GM23338 (cell line): ENCODE measurements at regions not wholly inside any gene's neighbourhood (a gene's known extent, or its start where the extent isn't known, plus 50 kb on each side); places are given as distances from the start of the nearest gene placed in this dataset.

ENCODE experiments used
- ATAC-seq: fragments of 200-7000 bp; cut with Tn5 transposase; 3 replicates; pipeline ENCODE4 v1.9.1; 2020
- DNase-seq: peaks from one replicate; pipeline ENCODE4 v3.0.0-alpha.2; 2015; ENCODE audit warnings: low spot score
- H2AFZ ChIP-seq: fragments of 200-600 bp; sonication (generic); 2 replicates; pipeline ENCODE4 v1.8.0; 2016; ENCODE audit warnings: antibody characterized with exemption, mild to moderate bottlenecking, moderate library complexity
- H3F3A ChIP-seq: fragments of 200-600 bp; sonication (generic); replicated peaks from 2 replicates; pipeline ENCODE4 v1.8.0; 2017; ENCODE audit warnings: antibody characterized with exemption, mixed run types, low read depth
- H3K27ac ChIP-seq: fragments of 200-600 bp; sonication (generic); 2 replicates; pipeline ENCODE4 v1.6.1; 2016; ENCODE audit warnings: low read depth
- H3K27me3 ChIP-seq: fragments of 200-600 bp; sonication (generic); 2 replicates; pipeline ENCODE4 v1.8.0; 2016; ENCODE audit warnings: mild to moderate bottlenecking, mixed run types, moderate library complexity; ENCODE audit not compliant: insufficient read depth
- H3K36me3 ChIP-seq: fragments of 200-600 bp; sonication (generic); 2 replicates; pipeline ENCODE4 v1.8.0; 2016; ENCODE audit warnings: mild to moderate bottlenecking; ENCODE audit not compliant: insufficient read depth
- H3K4me1 ChIP-seq: fragments of 200-600 bp; sonication (generic); 2 replicates; pipeline ENCODE4 v1.8.0; 2016; ENCODE audit warnings: mild to moderate bottlenecking, moderate library complexity; ENCODE audit not compliant: insufficient read depth
- H3K4me2 ChIP-seq: fragments of 200-600 bp; sonication (generic); 2 replicates; pipeline ENCODE4 v1.7.1; 2017; ENCODE audit warnings: mixed run types
- H3K4me3 ChIP-seq: fragments of 200-600 bp; sonication (generic); 2 replicates; pipeline ENCODE4 v1.6.1; 2016; ENCODE audit warnings: mixed run types
- H3K79me2 ChIP-seq: fragments of 200-600 bp; sonication (generic); replicated peaks from 2 replicates; pipeline ENCODE4 v1.8.0; 2017; ENCODE audit warnings: mild to moderate bottlenecking; ENCODE audit not compliant: insufficient read depth
- H3K9me2 ChIP-seq: fragments of 200-600 bp; sonication (generic); 2 replicates; pipeline ENCODE4 v1.8.0; 2017; ENCODE audit not compliant: insufficient read depth
- H4K20me1 ChIP-seq: fragments of 200-600 bp; sonication (generic); replicated peaks from 2 replicates; pipeline ENCODE4 v1.8.0; 2017; ENCODE audit warnings: mild to moderate bottlenecking; ENCODE audit not compliant: insufficient read depth
- H3K27ac Mint-ChIP-seq: 2 replicates; pipeline ENCODE4 v1.8.0; 2020; ENCODE audit warnings: inconsistent platforms, mild to moderate bottlenecking, moderate library complexity, mixed read lengths
- H3K27me3 Mint-ChIP-seq: 3 replicates; pipeline ENCODE4 v1.8.0; 2022; ENCODE audit warnings: low read depth, mild to moderate bottlenecking, moderate library complexity, mixed read lengths, inconsistent platforms; ENCODE audit not compliant: insufficient read depth, poor library complexity
- H3K36me3 Mint-ChIP-seq: 3 replicates; pipeline ENCODE4 v1.8.0; 2021; ENCODE audit warnings: low read depth, mild to moderate bottlenecking, inconsistent platforms, moderate library complexity, mixed read lengths
- H3K4me1 Mint-ChIP-seq: 3 replicates; pipeline ENCODE4 v1.8.0; 2020; ENCODE audit warnings: mild to moderate bottlenecking, inconsistent platforms, mixed read lengths
- H3K4me3 Mint-ChIP-seq: 3 replicates; pipeline ENCODE4 v1.8.0; 2021; ENCODE audit warnings: moderate library complexity, mild to moderate bottlenecking, inconsistent platforms, mixed read lengths
- H3K9me3 Mint-ChIP-seq: 3 replicates; pipeline ENCODE4 v1.8.0; 2020; ENCODE audit warnings: moderate library complexity, mild to moderate bottlenecking, inconsistent platforms, mixed read lengths
- CREB1 ChIP-seq: fragments of 250-450 bp; sonication (Bioruptor Pico); IDR thresholded peaks from 2 replicates; pipeline ENCODE4 v1.5.0; 2020; ENCODE audit warnings: low read depth, mild to moderate bottlenecking, moderate library complexity
- EZH2 ChIP-seq: fragments of 200-600 bp; sonication (generic); IDR thresholded peaks from one replicate; pipeline ENCODE4 v1.8.0; 2017; ENCODE audit warnings: antibody characterized with exemption, mild to moderate bottlenecking, low read depth; ENCODE audit not compliant: unreplicated experiment
- EZH2phosphoT487 ChIP-seq: fragments of 200-600 bp; sonication (generic); IDR thresholded peaks from one replicate; pipeline ENCODE4 v1.8.1; 2018; ENCODE audit warnings: antibody characterized with exemption; ENCODE audit not compliant: unreplicated experiment
- JUNB ChIP-seq: IDR thresholded peaks from one replicate; pipeline ENCODE4 v1.6.1; 2016; ENCODE audit warnings: antibody characterized with exemption; ENCODE audit not compliant: unreplicated experiment
- NANOG ChIP-seq: IDR thresholded peaks from 2 replicates; pipeline ENCODE4 v1.6.1; 2016; ENCODE audit warnings: antibody characterized with exemption, borderline replicate concordance
- POLR2AphosphoS5 ChIP-seq: IDR thresholded peaks from 2 replicates; pipeline ENCODE4 v1.6.1; 2016; ENCODE audit warnings: antibody characterized with exemption, low read depth
- STAT1 ChIP-seq: IDR thresholded peaks from one replicate; pipeline ENCODE4 v1.6.1; 2016; ENCODE audit warnings: antibody characterized with exemption; ENCODE audit not compliant: unreplicated experiment
- ZNF331 ChIP-seq: fragments of 250-450 bp; sonication (Bioruptor Pico); IDR thresholded peaks from 2 replicates; pipeline ENCODE4 v1.5.0; 2020; ENCODE audit warnings: low read depth, mild to moderate bottlenecking, moderate library complexity
- ZNF462 ChIP-seq: fragments of 250-450 bp; sonication (Bioruptor Pico); IDR thresholded peaks from 2 replicates; pipeline ENCODE4 v1.5.0; 2020; ENCODE audit warnings: mild to moderate bottlenecking, moderate library complexity
- TF ChIP-seq, protein P1 (sequence below), 2 experiments: fragments of 200-600 bp in 1 of 2; sonication (generic) in 1 of 2; conservative IDR thresholded peaks; 2 replicates each; pipeline versions ENCODE4 v1.5.1 to v1.6.1; 2016 to 2017; ENCODE audit warnings: antibody characterized with exemption in 2 of 2, low read depth in 2 of 2, mild to moderate bottlenecking in 2 of 2, moderate library complexity in 1 of 2
- TF ChIP-seq, protein P2 (sequence below): IDR thresholded peaks from one replicate; pipeline ENCODE4 v1.6.1; 2018; ENCODE audit warnings: antibody characterized with exemption; ENCODE audit not compliant: unreplicated experiment

DNA sequence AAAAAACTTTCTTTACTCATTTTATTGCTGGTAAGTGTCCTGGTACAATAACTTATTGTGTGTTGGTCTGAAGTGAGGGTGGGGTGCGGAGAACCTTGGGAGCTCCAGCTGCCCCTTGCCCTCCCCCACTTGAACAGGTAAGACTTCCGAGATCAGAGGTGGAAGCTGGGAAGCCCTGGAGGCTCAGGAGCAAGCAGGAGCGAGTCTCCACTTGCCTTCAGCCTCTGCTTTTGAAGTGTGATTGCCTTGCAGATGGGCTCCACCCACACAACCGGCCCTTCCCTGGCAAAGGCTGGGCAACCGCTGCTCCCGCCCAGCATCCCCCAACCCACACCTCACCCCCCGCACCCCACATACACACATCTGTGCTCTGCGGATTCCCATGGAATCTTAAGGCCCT lies 179.6 kb downstream of the TFAP2C start (continued):
- no peak for TF ChIP-seq EZH2phosphoT487
- no peak for TF ChIP-seq ZNF462 (CRISPR knock-in tag)
- TF ChIP-seq JUNB: no peak

DNA sequence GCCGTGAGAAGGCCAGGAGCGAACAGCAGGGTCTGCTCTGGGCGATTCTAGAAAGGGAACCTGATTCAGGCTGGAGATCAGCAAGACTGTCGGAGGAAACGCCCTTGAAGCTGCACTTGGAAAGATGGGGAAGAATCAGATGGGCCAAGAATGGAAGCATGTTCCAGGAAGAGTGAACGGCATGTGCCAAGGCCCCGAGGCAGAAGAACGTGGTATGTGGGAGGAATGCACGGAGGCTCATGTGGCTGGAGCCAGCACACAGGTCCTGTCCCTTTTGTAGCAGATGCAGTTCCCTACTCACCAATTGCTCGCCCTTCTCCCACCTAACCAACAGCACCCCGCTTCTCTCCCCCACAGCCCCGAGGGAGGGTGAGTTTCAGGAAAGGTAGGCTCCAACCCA lies 180.6 kb downstream of the TFAP2C start:
- ATAC-seq (no peak), DNase-seq (no peak)
- H2AFZ ChIP-seq: no peak overlapping the region
- no peaks in the 10 kb centered on the region for H3K79me2 ChIP-seq
- H3K27me3 ChIP-seq: no peaks in the 10 kb centered on the region
- H3F3A ChIP-seq: no peaks in the 10 kb centered on the region
- H3K9me2 ChIP-seq: no peaks in the 10 kb centered on the region
- Mint-ChIP-seq H3K9me3 (no peaks in the 10 kb centered on the region), H3K36me3 (no peaks in the 10 kb centered on the region; the same call in 2 of the 3 replicates), H3K27me3 (peaks cover 4% of the 10 kb centered on the region), H3K27ac (no peak overlapping the region), H3K4me1 (peaks cover 27% of the 10 kb centered on the region), H3K4me3 (no peak overlapping the region)
- no peak overlapping the region for H3K27ac ChIP-seq
- H3K4me1 ChIP-seq: peaks cover 16% of the 10 kb centered on the region
- H3K4me2 ChIP-seq: no peak overlapping the region
- H4K20me1 ChIP-seq: no peaks in the 10 kb centered on the region
- no peaks in the 10 kb centered on the region for H3K36me3 ChIP-seq
- no peak overlapping the region for H3K4me3 ChIP-seq
- TF ChIP-seq CREB1 (CRISPR knock-in tag) (no peak), POLR2AphosphoS5 (no peak), NANOG (no peak), EZH2phosphoT487 (no peak), EZH2 (no peak), ZNF331 (no peak), STAT1 (no peak)
- TF ChIP-seq, protein P1, sequence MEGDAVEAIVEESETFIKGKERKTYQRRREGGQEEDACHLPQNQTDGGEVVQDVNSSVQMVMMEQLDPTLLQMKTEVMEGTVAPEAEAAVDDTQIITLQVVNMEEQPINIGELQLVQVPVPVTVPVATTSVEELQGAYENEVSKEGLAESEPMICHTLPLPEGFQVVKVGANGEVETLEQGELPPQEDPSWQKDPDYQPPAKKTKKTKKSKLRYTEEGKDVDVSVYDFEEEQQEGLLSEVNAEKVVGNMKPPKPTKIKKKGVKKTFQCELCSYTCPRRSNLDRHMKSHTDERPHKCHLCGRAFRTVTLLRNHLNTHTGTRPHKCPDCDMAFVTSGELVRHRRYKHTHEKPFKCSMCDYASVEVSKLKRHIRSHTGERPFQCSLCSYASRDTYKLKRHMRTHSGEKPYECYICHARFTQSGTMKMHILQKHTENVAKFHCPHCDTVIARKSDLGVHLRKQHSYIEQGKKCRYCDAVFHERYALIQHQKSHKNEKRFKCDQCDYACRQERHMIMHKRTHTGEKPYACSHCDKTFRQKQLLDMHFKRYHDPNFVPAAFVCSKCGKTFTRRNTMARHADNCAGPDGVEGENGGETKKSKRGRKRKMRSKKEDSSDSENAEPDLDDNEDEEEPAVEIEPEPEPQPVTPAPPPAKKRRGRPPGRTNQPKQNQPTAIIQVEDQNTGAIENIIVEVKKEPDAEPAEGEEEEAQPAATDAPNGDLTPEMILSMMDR (conservative IDR thresholded peaks at IDR 0.05; ENCODE audit: low read depth in 2 of 2): no peak
- TF ChIP-seq, protein P2, sequence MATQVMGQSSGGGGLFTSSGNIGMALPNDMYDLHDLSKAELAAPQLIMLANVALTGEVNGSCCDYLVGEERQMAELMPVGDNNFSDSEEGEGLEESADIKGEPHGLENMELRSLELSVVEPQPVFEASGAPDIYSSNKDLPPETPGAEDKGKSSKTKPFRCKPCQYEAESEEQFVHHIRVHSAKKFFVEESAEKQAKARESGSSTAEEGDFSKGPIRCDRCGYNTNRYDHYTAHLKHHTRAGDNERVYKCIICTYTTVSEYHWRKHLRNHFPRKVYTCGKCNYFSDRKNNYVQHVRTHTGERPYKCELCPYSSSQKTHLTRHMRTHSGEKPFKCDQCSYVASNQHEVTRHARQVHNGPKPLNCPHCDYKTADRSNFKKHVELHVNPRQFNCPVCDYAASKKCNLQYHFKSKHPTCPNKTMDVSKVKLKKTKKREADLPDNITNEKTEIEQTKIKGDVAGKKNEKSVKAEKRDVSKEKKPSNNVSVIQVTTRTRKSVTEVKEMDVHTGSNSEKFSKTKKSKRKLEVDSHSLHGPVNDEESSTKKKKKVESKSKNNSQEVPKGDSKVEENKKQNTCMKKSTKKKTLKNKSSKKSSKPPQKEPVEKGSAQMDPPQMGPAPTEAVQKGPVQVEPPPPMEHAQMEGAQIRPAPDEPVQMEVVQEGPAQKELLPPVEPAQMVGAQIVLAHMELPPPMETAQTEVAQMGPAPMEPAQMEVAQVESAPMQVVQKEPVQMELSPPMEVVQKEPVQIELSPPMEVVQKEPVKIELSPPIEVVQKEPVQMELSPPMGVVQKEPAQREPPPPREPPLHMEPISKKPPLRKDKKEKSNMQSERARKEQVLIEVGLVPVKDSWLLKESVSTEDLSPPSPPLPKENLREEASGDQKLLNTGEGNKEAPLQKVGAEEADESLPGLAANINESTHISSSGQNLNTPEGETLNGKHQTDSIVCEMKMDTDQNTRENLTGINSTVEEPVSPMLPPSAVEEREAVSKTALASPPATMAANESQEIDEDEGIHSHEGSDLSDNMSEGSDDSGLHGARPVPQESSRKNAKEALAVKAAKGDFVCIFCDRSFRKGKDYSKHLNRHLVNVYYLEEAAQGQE: no peak
